ENCODE measurements at regions not wholly inside any gene's neighbourhood (a gene's known extent, or its start where the extent isn't known, plus 50 kb on each side); places are given as distances from the start of the nearest gene placed in this dataset.
A peak's percentile ranks its signal among the peaks of the same experiment; 100 is the strongest.

- H3K4me1 ChIP-seq, result no peaks in the 10 kb centered on the region
- no peak overlapping the region for H3K27ac ChIP-seq
- no peak overlapping the region for H3K4me3 ChIP-seq
- no peaks in the 10 kb centered on the region for H3K36me3 ChIP-seq
- H3K9me3 ChIP-seq, result no peaks in the 10 kb centered on the region
- H3K27me3 ChIP-seq, result no peaks in the 10 kb centered on the region
- DNase-seq (no peak), ATAC-seq (no peak)
- intact Hi-C loops (cut with DNase I), result no loop called here
- no peak for TF ChIP-seq CTCF (IDR thresholded peaks at IDR 0.05)
- no peak for TF ChIP-seq POLR2A (IDR thresholded peaks at IDR 0.05)
Measured at GRCh38 chr7:12954380-12955033, 267.1 kb downstream of the ARL4A start.

GRCh38 chr7:12957487-12957886, 270.1 kb downstream of the ARL4A start:
- Histone ChIP-seq H3K36me3 (no peaks in the 10 kb centered on the region), H3K9me3 (no peaks in the 10 kb centered on the region), H3K27me3 (no peaks in the 10 kb centered on the region), H3K27ac (no peak overlapping the region), H3K4me3 (no peak overlapping the region), H3K4me1 (peaks cover 0 to 4% (median 0%) of the 10 kb centered on the region in 12 donors)
- no peak for ATAC-seq
- 83 to 89% (median 87%) methylated on average over 5 of the region's 5 CpGs for WGBS, 4 donors
- TF ChIP-seq POLR2A (IDR thresholded peaks at IDR 0.05) (no peak), CTCF (IDR thresholded peaks at IDR 0.05) (no peak)
- no peak for DNase-seq
- intact Hi-C loops (cut with DNase I), result no loop called here

- Histone ChIP-seq H3K27ac (peak overlapping the region in 3 of 12 donors; percentile 23 to 50 (median 47)), H3K36me3 (no peaks in the 10 kb centered on the region), H3K4me3 (no peak overlapping the region), H3K27me3 (no peaks in the 10 kb centered on the region), H3K4me1 (peaks cover 0 to 4% (median 0%) of the 10 kb centered on the region in 12 donors), H3K9me3 (no peaks in the 10 kb centered on the region)
- ATAC-seq (peak in 3 of 4 donors; percentile 68 to 78 (median 76)), DNase-seq (peak in 1 of 5 donors; percentile 53)
- 52 to 61% (median 55%) methylated on average over 4 of the region's 4 CpGs for WGBS, 4 donors
- intact Hi-C loops (cut with DNase I), result loop anchor here in 1 of 10 donors (10.0 kb wide), 1 partner anchor 277 kb away; the partner anchor contains the start of gene ARL4A
- TF ChIP-seq CTCF (IDR thresholded peaks at IDR 0.05), result no peak
- no peak for TF ChIP-seq POLR2A (IDR thresholded peaks at IDR 0.05)
Measured at GRCh38 chr7:12961910-12962480, 274.6 kb downstream of the ARL4A start.

GRCh38 chr7:12963435-12963834, 276.0 kb downstream of the ARL4A start:
- Histone ChIP-seq H3K4me3 (no peak overlapping the region), H3K9me3 (no peaks in the 10 kb centered on the region), H3K36me3 (no peaks in the 10 kb centered on the region), H3K27me3 (no peaks in the 10 kb centered on the region), H3K4me1 (peaks cover 0 to 4% (median 0%) of the 10 kb centered on the region in 12 donors), H3K27ac (no peak overlapping the region)
- no peak for ATAC-seq
- no peak for DNase-seq
- TF ChIP-seq POLR2A (IDR thresholded peaks at IDR 0.05) (no peak), CTCF (IDR thresholded peaks at IDR 0.05) (no peak)
- WGBS, 4 donors, result 85 to 100% (median 95%) methylated on average over 1 of the region's 1 CpG
- intact Hi-C loops (cut with DNase I), result loop anchor here in 1 of 10 donors (10.0 kb wide), 1 partner anchor 279 kb away; the partner anchor contains the start of gene ARL4A

Measured in heart left ventricle (tissue), 16 donors.